Gastroesophageal sphincter (tissue), 3 donors: ENCODE measurements at regions not wholly inside any gene's neighbourhood (a gene's known extent, or its start where the extent isn't known, plus 50 kb on each side); places are given as distances from the start of the nearest gene placed in this dataset.

Experiments used
- CTCF ChIP-seq, 4 experiments: fragments of 200-600 bp in 2 of 4; fragments of 450-650 bp in 2 of 4; sonication (generic) in 1 of 4; IDR thresholded peaks; one replicate each; pipeline ENCODE4 v1.5.1; 2017 to 2019; ENCODE audit warnings: antibody characterized with exemption in 4 of 4, mild to moderate bottlenecking in 2 of 4, moderate library complexity in 2 of 4
- POLR2A ChIP-seq, 2 donors: fragments of 450-650 bp; IDR thresholded peaks; one replicate each; pipeline ENCODE4 v1.6.1; 2017; ENCODE audit warnings: antibody characterized with exemption in 2 of 2, mild to moderate bottlenecking in 2 of 2, moderate library complexity in 1 of 2
- POLR2AphosphoS5 ChIP-seq: sonication (generic); formaldehyde crosslinking; IDR thresholded peaks from one replicate; pipeline ENCODE4 v1.6.1; 2017; ENCODE audit warnings: antibody characterized with exemption

GRCh38 chr12:39161465-39162085 lies 256.2 kb upstream of the CPNE8 start:
- no peak for TF ChIP-seq POLR2A (IDR thresholded peaks at IDR 0.05)
- TF ChIP-seq POLR2AphosphoS5, result no peak
- no peak for TF ChIP-seq CTCF (IDR thresholded peaks at IDR 0.05)
